ENCODE measurements at regions not wholly inside any gene's neighbourhood (a gene's known extent, or its start where the extent isn't known, plus 50 kb on each side); places are given as distances from the start of the nearest gene placed in this dataset.

- H3K4me3 ChIP-seq (replicated peaks; ENCODE audit: insufficient read depth, low read length) = no peak overlapping the region
These were observed 438.0 kb upstream of the CELF2 start for GRCh38 chr10:10579709-10580108.

GRCh38 chr10:10584161-10584560 lies 433.5 kb upstream of the CELF2 start:
- no peak for DNase-seq (ENCODE audit: low read depth in 1 of 2, low spot score in 1 of 2)
- Histone ChIP-seq H3K27ac (replicated peaks) (no peak overlapping the region), H3K27me3 (ENCODE audit: insufficient read depth, poor library complexity, severe bottlenecking) (no peaks in the 10 kb centered on the region), H3K4me3 (replicated peaks; ENCODE audit: insufficient read depth, low read length) (no peak overlapping the region)
- TF ChIP-seq POLR2AphosphoS5 (IDR thresholded peaks at IDR 0.05; ENCODE audit: low read depth) = no peak
- no peak for TF ChIP-seq REST (IDR thresholded peaks at IDR 0.05; ENCODE audit: insufficient replicate concordance, low read depth)
- TF ChIP-seq CTCF (IDR thresholded peaks at IDR 0.05; ENCODE audit: insufficient read depth, low read length) = no peak
- TF ChIP-seq GABPA (IDR thresholded peaks at IDR 0.05; ENCODE audit: low read depth) = no peak
- no peak for TF ChIP-seq SPI1 (IDR thresholded peaks at IDR 0.05; ENCODE audit: borderline replicate concordance, low read depth)

More at GRCh38 chr10:10579709-10580108, 438.0 kb upstream of the CELF2 start:
- no peak overlapping the region for H3K27ac ChIP-seq (replicated peaks)
- H3K27me3 ChIP-seq (ENCODE audit: insufficient read depth, poor library complexity, severe bottlenecking) = no peaks in the 10 kb centered on the region
- TF ChIP-seq CTCF (IDR thresholded peaks at IDR 0.05; ENCODE audit: insufficient read depth, low read length) = no peak
- TF ChIP-seq SPI1 (IDR thresholded peaks at IDR 0.05; ENCODE audit: borderline replicate concordance, low read depth) = no peak
- TF ChIP-seq POLR2AphosphoS5 (IDR thresholded peaks at IDR 0.05; ENCODE audit: low read depth) = no peak
- no peak for TF ChIP-seq GABPA (IDR thresholded peaks at IDR 0.05; ENCODE audit: low read depth)
- TF ChIP-seq REST (IDR thresholded peaks at IDR 0.05; ENCODE audit: insufficient replicate concordance, low read depth) = no peak
- DNase-seq (ENCODE audit: low read depth in 1 of 2, low spot score in 1 of 2) = no peak

- Histone ChIP-seq H3K27me3 (ENCODE audit: insufficient read depth, poor library complexity, severe bottlenecking) (no peaks in the 10 kb centered on the region), H3K27ac (replicated peaks) (no peak overlapping the region), H3K4me3 (replicated peaks; ENCODE audit: insufficient read depth, low read length) (no peak overlapping the region)
- DNase-seq (ENCODE audit: low read depth in 1 of 2, low spot score in 1 of 2) = no peak
- TF ChIP-seq GABPA (IDR thresholded peaks at IDR 0.05; ENCODE audit: low read depth) = no peak
- no peak for TF ChIP-seq SPI1 (IDR thresholded peaks at IDR 0.05; ENCODE audit: borderline replicate concordance, low read depth)
- TF ChIP-seq REST (IDR thresholded peaks at IDR 0.05; ENCODE audit: insufficient replicate concordance, low read depth) = no peak
- TF ChIP-seq POLR2AphosphoS5 (IDR thresholded peaks at IDR 0.05; ENCODE audit: low read depth) = no peak
- TF ChIP-seq CTCF (IDR thresholded peaks at IDR 0.05; ENCODE audit: insufficient read depth, low read length) = no peak
These were observed 429.8 kb upstream of the CELF2 start for GRCh38 chr10:10587744-10588393.

Measured in HL-60 (cell line).